Activated CD4-positive, CD25-positive, alpha-beta regulatory T cell treated with anti-CD3 and anti-CD28 coated beads, Interleukin-2, amount 50 U/mL, for 16 hours (primary cell): ENCODE measurements at regions not wholly inside any gene's neighbourhood (a gene's known extent, or its start where the extent isn't known, plus 50 kb on each side); places are given as distances from the start of the nearest gene placed in this dataset.

Source experiments
- DNase-seq: peaks from one replicate; pipeline ENCODE4 v3.0.0-alpha.2; 2020; ENCODE audit warnings: low read depth, low spot score

DNA sequence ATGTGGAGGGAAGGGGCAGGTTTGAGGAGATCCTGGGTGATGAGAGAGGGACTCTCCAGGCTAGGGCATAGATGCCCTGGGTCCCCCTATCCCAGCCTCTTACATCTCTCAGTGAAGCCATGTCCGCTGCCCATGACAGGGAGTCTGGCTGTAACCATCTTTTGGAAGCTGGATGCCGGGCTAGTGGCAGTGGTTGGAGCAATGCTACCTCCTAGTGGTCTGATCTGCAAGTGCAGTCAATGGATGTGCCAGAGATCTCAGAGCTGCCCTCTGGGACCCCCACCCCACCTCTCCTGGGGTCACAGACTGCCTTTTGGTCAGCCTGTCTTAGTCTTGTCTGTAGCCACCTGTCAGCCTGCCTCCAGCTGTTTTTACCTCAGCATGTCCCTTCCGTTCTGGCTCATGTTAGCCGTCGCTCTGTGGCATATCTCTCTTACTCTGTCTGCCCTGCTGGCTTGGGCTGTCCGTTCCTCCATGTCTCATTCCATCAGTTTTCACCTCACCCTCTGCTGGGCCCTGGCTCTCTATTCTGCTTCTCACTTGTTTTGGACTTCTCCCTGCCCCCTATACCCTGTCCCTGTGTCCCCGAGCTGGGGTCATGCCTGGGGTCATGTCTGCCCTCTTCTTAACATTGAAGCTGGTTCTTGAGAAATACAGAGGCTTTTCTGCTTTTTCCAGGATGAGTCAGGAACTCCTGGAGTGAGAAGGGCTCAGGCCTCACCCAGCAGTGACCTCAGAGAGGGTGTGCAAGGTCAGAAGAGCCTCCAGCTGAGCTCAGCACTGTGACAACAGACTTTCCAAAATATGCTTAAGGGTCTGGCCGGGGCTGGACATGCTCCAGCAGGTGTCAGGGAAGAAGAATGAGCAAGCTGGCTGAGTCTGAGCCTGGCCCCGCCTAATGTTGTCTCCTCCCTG lies 52.0 kb upstream of the THY1 start:
- DNase-seq: no peak

DNA sequence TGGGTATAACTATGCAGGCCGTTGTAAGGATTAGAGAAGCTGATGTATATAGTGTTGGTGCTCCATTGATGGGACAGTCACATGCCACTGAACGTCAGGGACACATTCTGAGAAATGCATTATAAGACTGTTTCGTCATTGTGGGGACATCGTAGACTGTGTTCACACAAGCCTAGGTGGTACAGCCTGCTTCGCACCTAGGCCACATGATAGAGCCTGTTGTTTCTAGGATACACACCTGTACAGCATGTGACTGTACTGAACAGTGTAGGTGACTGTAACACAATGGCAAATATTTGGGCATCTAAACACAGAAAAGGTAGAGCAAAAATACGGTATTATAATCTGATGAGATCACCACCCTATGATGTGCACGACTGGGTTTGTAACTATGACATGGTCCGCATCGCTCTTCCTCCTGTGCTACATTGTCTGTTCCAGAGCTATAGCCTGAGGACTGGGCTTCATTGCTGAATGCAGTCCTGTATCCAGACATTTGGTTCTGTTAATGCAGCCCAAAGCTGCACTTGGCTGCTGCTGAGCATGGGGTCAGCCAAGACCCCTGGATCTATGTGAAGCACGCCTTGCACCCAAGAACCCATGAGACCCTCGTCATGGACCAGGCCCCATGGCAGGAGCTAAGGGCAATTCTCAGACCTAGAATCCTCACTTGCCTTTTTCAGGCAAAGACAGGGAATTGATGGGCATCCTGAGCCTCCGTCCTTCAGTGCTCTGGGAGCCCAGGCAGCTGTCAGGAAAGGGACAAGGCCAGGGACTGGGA lies 51.1 kb upstream of the THY1 start:
- DNase-seq: no peak

- DNase-seq: no peak
Observed at GRCh38 chr11:119473226-119473625, 50.3 kb upstream of the THY1 start.

DNA sequence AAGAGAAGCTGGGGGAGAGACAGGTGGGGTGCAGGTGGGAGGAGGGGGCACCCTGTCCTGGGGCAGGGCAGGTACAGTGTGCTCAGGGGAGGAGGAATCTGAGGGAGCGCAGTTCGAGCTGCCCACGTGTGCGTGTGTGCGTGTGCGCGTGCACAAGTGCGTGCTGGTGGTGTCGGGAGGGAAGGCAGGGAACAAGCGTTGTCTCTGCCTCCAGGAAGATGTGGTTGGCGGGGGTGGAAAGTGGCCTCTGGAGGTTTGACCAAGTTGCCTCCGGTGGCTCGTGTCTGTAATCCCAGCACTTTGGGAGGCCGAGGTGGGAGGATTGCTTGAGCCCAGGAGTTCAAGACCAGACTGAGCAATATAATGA lies 49.9 kb upstream of the THY1 start:
- no peak for DNase-seq
